K562 (cell line): ENCODE measurements at regions not wholly inside any gene's neighbourhood (a gene's known extent, or its start where the extent isn't known, plus 50 kb on each side); places are given as distances from the start of the nearest gene placed in this dataset.

Source experiments
- ATF3 ChIP-seq, 2 experiments: fragments of 450-650 bp in 1 of 2; sonication (generic) in 1 of 2; formaldehyde crosslinking in 1 of 2; IDR thresholded peaks in 1 of 2; conservative IDR thresholded peaks in 1 of 2; 2 replicates each; pipeline versions ENCODE4 v1.6.1 to v1.8.1; 2016 to 2023; ENCODE audit warnings: mild to moderate bottlenecking in 2 of 2, moderate library complexity in 2 of 2, inconsistent platforms in 1 of 2, missing genetic modification reagents in 1 of 2
- CTCF ChIP-seq, 3 experiments: IDR thresholded peaks in 2 of 3; conservative IDR thresholded peaks in 1 of 3; 2 replicates each; pipeline ENCODE4 v1.5.1; 2011 to 2012; ENCODE audit warnings: low read length in 3 of 3, mild to moderate bottlenecking in 3 of 3, control low read depth in 2 of 3, improper control_type of control experiment in 1 of 3, inconsistent platforms in 1 of 3, low read depth in 1 of 3, mixed read lengths in 1 of 3, moderate library complexity in 1 of 3; ENCODE audit not compliant: insufficient read depth in 2 of 3
- CUX1 ChIP-seq: fragments of 200-800 bp; sonication (Bioruptor generic); IDR thresholded peaks from 2 replicates; pipeline ENCODE4 v1.6.1; 2016; ENCODE audit warnings: missing genetic modification characterization, missing compliant biosample characterization
- ILF3 ChIP-seq: fragments of 450-650 bp; IDR thresholded peaks from 2 replicates; pipeline ENCODE4 v1.6.1; 2018; ENCODE audit warnings: antibody characterized with exemption, mild to moderate bottlenecking, moderate library complexity, borderline replicate concordance
- NBN ChIP-seq: fragments of 450-650 bp; IDR thresholded peaks from 2 replicates; pipeline ENCODE4 v1.6.1; 2016; ENCODE audit warnings: low read depth, mild to moderate bottlenecking
- RFX1 ChIP-seq: fragments of 450-650 bp; IDR thresholded peaks from 2 replicates; pipeline ENCODE4 v1.6.1; 2016; ENCODE audit warnings: mild to moderate bottlenecking, moderate library complexity
- SRSF9 ChIP-seq: fragments of 200-400 bp; formaldehyde crosslinking; IDR thresholded peaks from 2 replicates; pipeline ENCODE4 v1.6.1; 2017; ENCODE audit warnings: low read depth, low read length, borderline replicate concordance

GRCh38 chr1:60732977-60733401, 349.4 kb upstream of the NFIA start:
- TF ChIP-seq SRSF9, result no peak
- no peak for TF ChIP-seq RFX1
- TF ChIP-seq ILF3, result no peak
- TF ChIP-seq NBN, result no peak
- TF ChIP-seq ATF3 (IDR thresholded peaks at IDR 0.05), result no peak
- no peak for TF ChIP-seq ATF3 (CRISPR knock-in tag; conservative IDR thresholded peaks at IDR 0.05)
- no peak for TF ChIP-seq CTCF (IDR thresholded peaks at IDR 0.05 in 2 of 3, conservative IDR thresholded peaks at IDR 0.05 in 1 of 3; ENCODE audit: insufficient read depth in 2 of 3, low read depth in 1 of 3, low read length in 3 of 3)
- no peak for TF ChIP-seq CUX1 (CRISPR knock-in tag)
